ENCODE measurements at regions not wholly inside any gene's neighbourhood (a gene's known extent, or its start where the extent isn't known, plus 50 kb on each side); places are given as distances from the start of the nearest gene placed in this dataset.
"Not testable (repeated sequence)": the region's sequence is repeated elsewhere in the genome, so short reads cannot be mapped to it uniquely, and the experiment has no call there.

DNA sequence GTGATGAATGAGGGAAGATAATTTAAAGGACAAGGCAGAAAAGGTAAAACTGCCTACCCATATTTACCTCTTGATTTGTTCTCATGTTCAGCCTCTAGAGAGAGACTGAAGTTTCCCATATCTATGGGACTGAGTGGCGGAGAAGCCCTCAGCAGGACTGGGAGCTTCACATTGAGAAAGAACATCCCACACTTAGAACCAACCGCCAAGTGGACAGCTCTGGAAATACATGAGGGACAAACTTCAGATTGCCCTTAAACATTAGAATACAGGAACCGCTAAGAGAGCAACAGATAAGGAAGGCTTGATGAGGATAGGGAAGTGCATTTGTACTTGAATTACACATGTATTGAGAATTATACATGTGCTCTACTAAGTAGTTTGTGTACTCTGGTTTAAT, 316.0 kb upstream of the MIR17HG start:
- Mint-ChIP-seq H3K27me3 (ENCODE audit: low read depth in 3 of 3) (peaks cover 0 to 1% (median 0%) of the 10 kb centered on the region in 3 donors), H3K36me3 (no peaks in the 10 kb centered on the region), H3K9me3 (peaks cover 0 to 11% (median 6%) of the 10 kb centered on the region in 6 donors), H3K4me3 (no peak overlapping the region), H3K4me1 (no peaks in the 10 kb centered on the region), H3K27ac (no peak overlapping the region)
- no peak for DNase-seq

DNA sequence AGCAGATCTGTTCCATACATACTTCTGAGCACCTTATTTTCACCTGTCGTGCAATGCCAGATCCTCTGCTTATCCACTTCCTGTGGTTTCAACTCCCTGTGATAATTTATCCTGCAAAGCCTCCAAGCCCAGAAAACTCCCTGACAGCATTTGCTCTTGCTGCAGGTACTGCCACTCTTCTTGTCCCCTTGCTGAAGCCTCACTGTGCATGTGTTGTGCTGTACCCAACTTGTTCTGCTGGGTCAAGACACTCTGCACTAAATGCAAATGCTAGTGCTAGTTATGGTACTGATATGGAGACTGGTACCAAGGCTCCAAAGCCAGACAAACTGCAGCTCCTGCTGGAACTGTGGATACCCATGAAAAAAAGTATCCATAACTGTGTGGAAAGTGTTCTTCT, 315.4 kb upstream of the MIR17HG start:
- Mint-ChIP-seq H3K4me1 (no peaks in the 10 kb centered on the region), H3K4me3 (no peak overlapping the region), H3K27me3 (ENCODE audit: low read depth in 3 of 3) (peaks cover 0 to 1% (median 0%) of the 10 kb centered on the region in 3 donors), H3K9me3 (peaks cover 0 to 16% (median 6%) of the 10 kb centered on the region in 6 donors), H3K27ac (no peak overlapping the region), H3K36me3 (no peaks in the 10 kb centered on the region)
- DNase-seq: no peak

DNA sequence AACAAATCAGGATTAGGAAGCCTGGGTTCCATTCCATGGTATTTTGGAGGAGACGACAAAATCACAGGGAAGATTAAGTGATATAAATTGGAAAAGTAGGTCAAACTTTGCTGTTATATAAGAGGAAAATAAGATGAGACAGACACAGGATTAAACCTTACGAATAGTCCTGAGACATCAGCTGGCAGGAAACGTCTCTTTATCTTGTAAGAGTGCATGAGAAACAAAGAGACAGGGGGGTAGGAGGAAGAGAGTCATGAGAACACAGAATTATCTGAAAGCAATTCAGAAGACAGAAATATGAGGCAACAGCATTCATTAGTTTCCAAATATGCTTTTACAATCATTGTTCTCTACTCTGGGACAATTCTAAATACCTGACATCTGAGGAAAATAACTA, 310.6 kb upstream of the MIR17HG start:
- Mint-ChIP-seq H3K27me3 (ENCODE audit: low read depth in 3 of 3) (peaks cover 0 to 1% (median 0%) of the 10 kb centered on the region in 3 donors), H3K4me1 (no peaks in the 10 kb centered on the region), H3K9me3 (peaks cover 0 to 23% (median 4%) of the 10 kb centered on the region in 6 donors), H3K36me3 (no peaks in the 10 kb centered on the region), H3K27ac (no peak overlapping the region), H3K4me3 (no peak overlapping the region)
- DNase-seq: no peak

DNA sequence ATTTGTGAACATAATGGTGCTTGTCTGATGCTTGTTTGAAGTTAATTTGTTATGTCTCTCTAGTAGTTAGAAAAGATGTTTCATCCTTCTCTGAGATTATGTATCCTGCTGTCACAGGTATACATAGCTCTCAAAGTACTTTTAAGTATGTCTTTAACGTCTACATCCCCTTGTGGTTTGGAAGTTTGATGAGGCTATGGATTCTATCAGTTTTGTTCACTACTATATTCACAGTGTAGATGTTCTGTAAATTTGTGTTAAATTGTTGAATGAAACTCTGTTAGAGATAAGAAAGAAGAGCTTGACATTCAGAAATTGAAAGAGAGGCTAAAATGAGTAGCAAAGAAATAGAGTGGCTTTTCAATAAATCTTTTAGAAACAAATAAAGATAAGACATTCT, 304.6 kb upstream of the MIR17HG start:
- DNase-seq: no peak
- H3K9me3 Mint-ChIP-seq: peaks cover 0 to 11% (median 0%) of the 10 kb centered on the region in 6 donors
- H3K27me3 Mint-ChIP-seq (ENCODE audit: low read depth in 3 of 3): no peaks in the 10 kb centered on the region
- H3K36me3 Mint-ChIP-seq: no peaks in the 10 kb centered on the region
- no peaks in the 10 kb centered on the region for H3K4me1 Mint-ChIP-seq
- H3K4me3 Mint-ChIP-seq: no peak overlapping the region
- no peak overlapping the region for H3K27ac Mint-ChIP-seq

DNA sequence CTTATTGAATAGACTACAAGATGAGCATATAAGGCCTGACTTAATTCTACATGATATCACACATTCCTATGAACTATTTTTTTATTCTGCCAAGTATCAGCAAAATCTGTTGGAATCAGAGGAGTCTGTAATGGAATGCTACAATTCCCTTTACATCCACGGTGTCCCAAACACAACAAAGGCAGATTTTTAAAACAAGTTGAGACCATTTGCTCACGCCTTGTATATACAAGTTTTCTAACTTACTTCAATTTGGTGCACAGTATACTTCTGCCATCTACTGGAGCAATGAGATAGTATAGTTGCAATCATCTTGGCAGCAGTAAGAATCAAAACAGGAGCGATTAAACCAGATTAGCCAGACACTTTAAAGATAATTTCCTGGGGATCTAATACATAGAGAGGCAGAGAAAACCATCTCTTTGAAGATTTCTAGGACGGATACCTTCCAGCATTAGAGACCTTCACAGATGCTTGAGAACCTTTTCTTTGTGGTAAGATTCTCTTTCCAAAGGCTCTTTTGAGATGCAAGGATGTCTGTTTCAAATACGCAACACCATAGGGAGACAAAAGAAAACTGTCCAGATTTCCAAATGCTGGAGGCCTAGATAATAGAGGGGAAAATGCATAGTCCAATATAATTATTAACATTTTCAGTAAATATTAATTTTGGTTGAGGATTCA, 302.0 kb upstream of the MIR17HG start:
- no peaks in the 10 kb centered on the region for H3K4me1 Mint-ChIP-seq
- H3K4me3 Mint-ChIP-seq: no peak overlapping the region
- no peak for DNase-seq
- H3K27me3 Mint-ChIP-seq (ENCODE audit: low read depth in 3 of 3): no peaks in the 10 kb centered on the region
- H3K9me3 Mint-ChIP-seq: peaks cover 0 to 11% (median 2%) of the 10 kb centered on the region in 6 donors
- H3K27ac Mint-ChIP-seq: no peak overlapping the region
- no peaks in the 10 kb centered on the region for H3K36me3 Mint-ChIP-seq

DNA sequence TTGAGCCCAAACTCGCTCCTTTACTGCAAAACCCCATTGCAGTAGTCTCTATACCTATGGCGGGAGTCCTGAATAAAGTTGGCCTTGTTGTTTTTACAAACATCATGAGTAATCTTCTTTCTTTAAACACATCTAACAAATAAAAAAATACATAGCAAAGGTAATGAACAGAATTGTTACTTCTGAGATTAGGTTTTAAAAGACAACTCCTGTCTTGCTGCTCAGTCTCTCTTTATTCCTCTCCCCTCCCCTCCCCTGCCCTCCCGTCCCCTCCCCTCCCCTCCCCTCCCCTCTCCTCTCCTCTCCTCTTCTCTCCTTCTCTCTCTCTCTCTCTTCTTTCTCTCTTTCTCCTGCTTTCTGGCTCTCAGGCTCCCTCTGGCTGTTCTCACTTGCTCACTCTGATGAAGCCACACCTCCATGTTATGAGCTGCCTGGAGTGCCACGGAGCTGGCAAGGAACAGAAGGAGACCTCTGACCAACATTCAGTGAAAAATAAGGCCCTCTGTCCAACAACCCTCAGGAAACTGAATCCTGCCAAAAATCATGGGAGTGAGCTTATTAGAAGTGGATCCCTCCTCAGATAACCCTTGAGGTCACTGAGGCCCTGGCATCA, 300.7 kb upstream of the MIR17HG start:
- peaks cover 0 to 11% (median 3%) of the 10 kb centered on the region in 6 donors for H3K9me3 Mint-ChIP-seq
- H3K4me1 Mint-ChIP-seq: no peaks in the 10 kb centered on the region
- H3K4me3 Mint-ChIP-seq: no peak overlapping the region
- no peak for DNase-seq
- no peak overlapping the region for H3K27ac Mint-ChIP-seq
- no peaks in the 10 kb centered on the region for H3K36me3 Mint-ChIP-seq
- H3K27me3 Mint-ChIP-seq (ENCODE audit: low read depth in 3 of 3): no peaks in the 10 kb centered on the region

DNA sequence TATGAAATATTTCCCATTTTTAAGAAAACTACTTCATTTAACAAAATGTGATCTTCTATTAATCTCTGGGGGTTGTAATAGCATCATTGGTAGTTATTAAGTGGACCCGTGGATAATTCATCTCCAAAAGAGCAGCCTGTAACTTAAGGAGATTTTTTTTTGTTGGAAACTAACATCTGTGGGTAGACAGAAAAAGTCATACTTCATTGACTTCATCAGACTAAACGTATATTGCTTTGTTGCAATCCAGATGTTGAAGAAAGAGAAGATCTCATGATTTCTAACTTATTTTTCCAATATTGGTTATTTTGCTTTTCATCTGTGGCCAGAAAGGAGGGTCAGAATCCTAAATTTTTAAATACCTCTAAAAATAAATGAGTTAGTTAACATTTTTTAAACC, 296.5 kb upstream of the MIR17HG start:
- Mint-ChIP-seq H3K4me3 (no peak overlapping the region), H3K27me3 (ENCODE audit: low read depth in 3 of 3) (no peaks in the 10 kb centered on the region), H3K9me3 (peaks cover 0 to 15% (median 4%) of the 10 kb centered on the region in 6 donors), H3K4me1 (no peaks in the 10 kb centered on the region), H3K36me3 (no peaks in the 10 kb centered on the region), H3K27ac (no peak overlapping the region)
- DNase-seq: no peak

DNA sequence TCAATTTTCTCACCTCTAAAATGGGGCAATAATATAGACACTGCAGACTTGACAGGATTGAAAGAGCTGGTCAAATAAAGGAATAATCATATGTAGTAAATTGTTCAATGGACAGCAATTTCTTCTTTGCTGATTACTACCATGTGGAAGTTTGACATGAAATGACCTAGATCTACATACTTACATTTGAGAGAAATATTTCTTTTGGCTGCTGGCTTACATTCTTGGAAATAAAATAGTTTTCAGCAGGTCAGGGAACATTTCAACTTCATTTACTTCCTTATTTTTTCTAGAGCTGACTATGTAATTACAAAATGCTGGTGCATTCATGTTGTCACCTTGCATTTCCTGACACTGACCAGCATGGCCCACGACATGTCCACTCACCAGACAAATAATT, 294.6 kb upstream of the MIR17HG start:
- no peak overlapping the region for H3K27ac Mint-ChIP-seq
- H3K4me1 Mint-ChIP-seq: peaks cover 0 to 7% of the 10 kb centered on the region in 2 donors
- H3K27me3 Mint-ChIP-seq (ENCODE audit: low read depth in 3 of 3): no peaks in the 10 kb centered on the region
- H3K9me3 Mint-ChIP-seq: peaks cover 0 to 15% (median 6%) of the 10 kb centered on the region in 6 donors
- no peak overlapping the region for H3K4me3 Mint-ChIP-seq
- no peak for DNase-seq
- H3K36me3 Mint-ChIP-seq: no peaks in the 10 kb centered on the region

DNA sequence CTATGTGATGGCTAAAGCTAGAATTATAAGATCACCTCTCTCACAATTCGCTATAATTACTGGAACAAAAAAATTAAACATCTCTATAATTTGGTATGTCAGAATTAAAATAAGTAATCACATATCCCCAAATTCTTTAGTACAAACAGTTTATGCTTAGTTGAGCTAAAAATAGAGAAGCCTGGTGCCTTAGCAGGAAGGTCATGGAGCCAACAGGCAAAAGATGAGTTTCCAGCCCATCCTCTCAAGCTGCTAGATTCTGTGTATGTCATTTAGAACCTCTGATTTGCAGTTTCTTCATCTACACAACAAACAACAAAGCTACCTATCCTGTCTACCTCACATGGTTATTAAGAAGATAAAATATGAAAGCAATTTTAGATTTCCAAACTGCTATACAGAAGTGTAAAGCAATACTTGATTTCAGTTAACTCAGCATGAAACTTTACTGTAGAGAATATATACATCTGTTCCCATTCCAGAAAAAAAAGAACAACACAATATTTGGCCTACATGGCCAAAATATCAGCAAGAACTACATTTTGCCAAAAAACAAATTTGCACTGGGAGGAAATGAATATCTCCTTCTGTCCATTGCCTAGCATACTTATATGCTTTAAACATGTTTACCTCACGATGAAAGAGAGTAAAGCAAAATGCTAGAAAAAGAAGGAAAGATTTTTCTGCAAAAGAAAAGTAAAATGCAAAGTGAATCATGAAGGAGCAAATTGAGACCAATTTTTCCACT, 294.0 kb upstream of the MIR17HG start:
- H3K9me3 Mint-ChIP-seq: peaks cover 0 to 15% (median 6%) of the 10 kb centered on the region in 6 donors
- DNase-seq: no peak
- no peak overlapping the region for H3K4me3 Mint-ChIP-seq
- peaks cover 0 to 7% of the 10 kb centered on the region in 2 donors for H3K4me1 Mint-ChIP-seq
- H3K36me3 Mint-ChIP-seq: no peaks in the 10 kb centered on the region
- no peak overlapping the region for H3K27ac Mint-ChIP-seq
- H3K27me3 Mint-ChIP-seq (ENCODE audit: low read depth in 3 of 3): no peaks in the 10 kb centered on the region

DNA sequence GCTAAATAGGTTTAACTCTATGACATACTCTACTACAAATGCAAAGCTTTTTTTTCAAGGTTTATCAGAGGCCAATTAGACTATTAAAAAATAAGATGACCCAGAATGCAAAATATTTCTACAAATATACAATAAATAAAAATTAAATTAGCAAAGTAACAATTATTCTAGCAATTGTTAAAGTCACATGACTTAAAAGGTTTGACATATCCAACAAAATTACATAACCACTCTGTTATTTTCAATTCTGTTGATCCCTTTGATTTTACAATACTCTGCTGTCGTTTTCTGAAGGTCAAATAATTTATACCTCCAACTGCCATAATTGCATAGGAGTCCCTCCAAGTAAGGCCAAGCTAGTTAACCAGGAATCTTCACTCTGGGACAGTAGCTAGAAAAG, 292.6 kb upstream of the MIR17HG start:
- DNase-seq: no peak
- Mint-ChIP-seq H3K9me3 (peaks cover 0 to 13% (median 9%) of the 10 kb centered on the region in 6 donors), H3K36me3 (no peaks in the 10 kb centered on the region), H3K27me3 (ENCODE audit: low read depth in 3 of 3) (no peaks in the 10 kb centered on the region), H3K27ac (no peak overlapping the region), H3K4me3 (no peak overlapping the region), H3K4me1 (peaks cover 0 to 7% of the 10 kb centered on the region in 2 donors)

DNA sequence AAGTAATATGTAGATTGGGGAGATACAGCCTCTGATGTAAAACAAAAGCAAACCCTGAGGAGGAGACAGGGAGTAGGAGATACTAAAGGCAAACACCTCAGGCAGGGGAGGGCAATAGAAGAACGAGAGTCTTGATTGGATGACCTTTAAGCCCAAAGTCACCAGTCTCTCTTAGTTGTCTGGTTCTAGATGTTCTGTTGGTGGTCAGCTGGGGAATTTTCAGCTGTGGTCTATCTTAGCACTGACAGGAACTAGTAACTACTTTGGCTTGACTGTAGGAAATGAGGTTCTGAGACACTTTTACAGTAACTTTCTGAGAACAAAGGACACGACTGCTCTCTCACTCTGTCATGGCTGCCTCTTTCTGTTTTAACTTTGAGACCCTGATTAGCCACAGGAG, 290.7 kb upstream of the MIR17HG start:
- Mint-ChIP-seq H3K4me1 (peaks cover 0 to 7% of the 10 kb centered on the region in 2 donors), H3K27me3 (ENCODE audit: low read depth in 3 of 3) (no peaks in the 10 kb centered on the region), H3K9me3 (peaks cover 0 to 15% (median 7%) of the 10 kb centered on the region in 6 donors), H3K4me3 (no peak overlapping the region), H3K36me3 (no peaks in the 10 kb centered on the region), H3K27ac (peak overlapping the region in 1 of 6 donors; percentile 40)
- peak in 2 of 3 donors; percentile 1 to 7 for DNase-seq

DNA sequence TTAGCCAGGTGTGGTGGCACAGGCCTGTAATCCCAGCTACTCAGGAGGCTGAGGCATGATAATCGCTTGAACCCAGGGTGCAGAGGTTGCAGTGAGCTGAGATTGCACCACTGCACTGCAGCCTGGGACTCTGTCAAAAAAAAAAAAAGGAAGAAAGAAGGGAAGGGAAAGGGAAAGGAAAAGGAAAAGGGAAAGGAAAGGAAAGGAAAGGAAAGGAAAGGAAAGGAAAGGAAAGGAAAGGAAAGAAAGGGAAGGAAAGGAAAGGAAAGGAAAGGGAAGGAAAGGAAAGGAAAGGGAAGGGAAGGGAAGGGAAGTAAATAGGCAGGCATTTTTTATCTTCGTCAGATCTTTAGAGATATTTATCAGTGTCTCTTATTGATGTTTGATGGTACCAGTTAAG, 290.0 kb upstream of the MIR17HG start:
- H3K4me3 Mint-ChIP-seq; DNase-seq; H3K36me3 Mint-ChIP-seq; H3K27ac Mint-ChIP-seq; H3K4me1 Mint-ChIP-seq; H3K27me3 Mint-ChIP-seq (ENCODE audit: low read depth in 3 of 3): not testable (repeated sequence)
- peaks cover 0 to 16% (median 7%) of the 10 kb centered on the region in 6 donors for H3K9me3 Mint-ChIP-seq

DNA sequence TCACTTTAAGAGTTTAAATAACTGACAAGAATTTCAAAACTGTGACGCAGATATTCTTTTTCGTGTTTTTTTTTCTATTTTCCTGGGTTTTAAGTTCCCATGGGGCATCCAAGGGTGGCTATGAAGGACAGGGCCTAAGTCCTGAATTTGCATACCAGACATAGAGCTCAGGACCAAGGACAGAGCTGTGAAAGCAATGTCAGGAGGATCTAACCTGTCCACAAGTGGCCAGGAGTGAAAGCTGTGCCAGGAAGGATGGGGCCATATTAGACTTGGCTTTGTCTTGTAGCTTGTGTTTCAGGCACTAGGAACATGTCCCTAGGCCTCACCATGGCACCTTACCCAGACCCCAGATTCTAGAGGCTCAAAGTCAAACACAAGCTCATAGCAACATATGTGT, 289.4 kb upstream of the MIR17HG start:
- no peak overlapping the region for H3K27ac Mint-ChIP-seq
- peaks cover 0 to 3% (median 0%) of the 10 kb centered on the region in 3 donors for H3K36me3 Mint-ChIP-seq
- H3K9me3 Mint-ChIP-seq: peaks cover 0 to 22% (median 7%) of the 10 kb centered on the region in 6 donors
- no peak for DNase-seq
- H3K4me3 Mint-ChIP-seq: no peak overlapping the region
- no peaks in the 10 kb centered on the region for H3K27me3 Mint-ChIP-seq (ENCODE audit: low read depth in 3 of 3)
- peaks cover 0 to 7% of the 10 kb centered on the region in 2 donors for H3K4me1 Mint-ChIP-seq

DNA sequence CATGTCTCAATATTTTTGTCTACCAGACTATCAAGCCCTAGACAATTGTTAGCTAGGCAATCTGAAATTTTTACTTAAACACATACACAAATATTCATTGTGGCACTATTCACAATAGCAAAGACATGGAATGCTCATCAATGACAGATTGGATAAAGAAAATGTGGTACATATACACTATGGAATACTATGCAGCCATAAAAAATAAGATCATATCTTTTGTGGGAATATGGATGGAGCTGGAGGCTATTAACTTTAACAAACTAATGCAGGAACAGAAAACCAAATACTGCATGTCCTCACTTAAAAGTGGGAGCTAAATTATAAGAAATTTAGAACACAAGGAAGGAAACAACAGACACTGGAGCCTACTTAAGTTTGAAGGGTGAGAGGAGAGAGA, 288.6 kb upstream of the MIR17HG start:
- H3K4me3 Mint-ChIP-seq: no peak overlapping the region
- H3K27ac Mint-ChIP-seq: no peak overlapping the region
- H3K9me3 Mint-ChIP-seq: peaks cover 0 to 22% (median 7%) of the 10 kb centered on the region in 6 donors
- H3K27me3 Mint-ChIP-seq (ENCODE audit: low read depth in 3 of 3): no peaks in the 10 kb centered on the region
- H3K36me3 Mint-ChIP-seq: peaks cover 0 to 3% (median 0%) of the 10 kb centered on the region in 3 donors
- DNase-seq: no peak
- H3K4me1 Mint-ChIP-seq: peaks cover 0 to 7% of the 10 kb centered on the region in 2 donors

All from immature natural killer cell (primary cell).